Left lung (tissue), 4 donors: ENCODE measurements at regions not wholly inside any gene's neighbourhood (a gene's known extent, or its start where the extent isn't known, plus 50 kb on each side); places are given as distances from the start of the nearest gene placed in this dataset.
A peak's percentile ranks its signal among the peaks of the same experiment; 100 is the strongest.

Experiments
- ATAC-seq: fragments of 200-7000 bp; cut with Tn5 transposase; one replicate; pipeline ENCODE4 v1.9.1; 2020; ENCODE audit warnings: moderate library complexity
- DNase-seq, 4 donors: peaks; one replicate each; pipeline ENCODE4 v3.0.0-alpha.2; 2013 to 2020
- H3K27ac ChIP-seq, 2 donors: fragments of 200-600 bp; sonication (generic) in 1 of 2; one replicate each; pipeline versions ENCODE4 v1.5.0 to v1.8.0; 2020 to 2021
- H3K27me3 ChIP-seq, 2 donors: fragments of 200-600 bp; sonication (generic) in 1 of 2; one replicate each; pipeline versions ENCODE4 v1.5.0 to v1.8.0; 2020 to 2021
- H3K36me3 ChIP-seq, 2 donors: fragments of 200-600 bp; sonication (generic) in 1 of 2; one replicate each; pipeline versions ENCODE4 v1.5.0 to v1.8.0; 2020 to 2021
- H3K4me1 ChIP-seq, 2 donors: fragments of 200-600 bp; one replicate each; pipeline ENCODE4 v1.8.0; 2021
- H3K4me3 ChIP-seq, 2 donors: fragments of 200-600 bp; sonication (generic) in 1 of 2; one replicate each; pipeline versions ENCODE4 v1.5.0 to v1.8.0; 2020 to 2021; ENCODE audit warnings: mild to moderate bottlenecking in 1 of 2
- H3K9me3 ChIP-seq, 2 donors: fragments of 200-600 bp; sonication (generic) in 1 of 2; one replicate each; pipeline versions ENCODE4 v1.5.0 to v1.8.0; 2020 to 2021
- CTCF ChIP-seq, 2 donors: fragments of 200-600 bp; sonication (generic) in 1 of 2; IDR thresholded peaks; one replicate each; pipeline versions ENCODE4 v1.5.0 to v1.8.0; 2021; ENCODE audit warnings: antibody characterized with exemption in 2 of 2
- intact Hi-C, 2 donors: fragments of 100-400 bp; cut with DNase I; formaldehyde crosslinking; loops; one replicate each; pipeline versions ENCODE4 v1.11.2 to v1.14.2; 2022
- donor health status: DM: no; HTN: yes; CAD: no.
- donor health status: DM: no; HTN: no; CAD: no.

GRCh38 chrX:80316526-80316925 lies 103.7 kb upstream of the TENT5D start:
- Histone ChIP-seq H3K4me1 (no peaks in the 10 kb centered on the region), H3K27me3 (no peaks in the 10 kb centered on the region)
- ATAC-seq, result no peak

GRCh38 chrX:80317646-80318045 lies 102.6 kb upstream of the TENT5D start:
- no peak overlapping the region for H3K27ac ChIP-seq
- no peak overlapping the region for H3K4me3 ChIP-seq
- ATAC-seq (no peak), DNase-seq (no peak)
- H3K36me3 ChIP-seq, result no peaks in the 10 kb centered on the region
- H3K4me1 ChIP-seq, result no peaks in the 10 kb centered on the region
- H3K9me3 ChIP-seq, result peaks cover 0 to 4% of the 10 kb centered on the region in 2 donors
- intact Hi-C loops, result no loop called here
- no peaks in the 10 kb centered on the region for H3K27me3 ChIP-seq
- TF ChIP-seq CTCF (IDR thresholded peaks at IDR 0.05), result no peak

More at GRCh38 chrX:80316526-80316925, 103.7 kb upstream of the TENT5D start:
- DNase-seq, result no peak
- Histone ChIP-seq H3K4me3 (no peak overlapping the region), H3K27ac (no peak overlapping the region), H3K9me3 (peaks cover 0 to 4% of the 10 kb centered on the region in 2 donors), H3K36me3 (no peaks in the 10 kb centered on the region)
- intact Hi-C loops, result no loop called here
- no peak for TF ChIP-seq CTCF (IDR thresholded peaks at IDR 0.05)

GRCh38 chrX:80331285-80331684 lies 89.0 kb upstream of the TENT5D start:
- intact Hi-C loops, result no loop called here
- TF ChIP-seq CTCF (IDR thresholded peaks at IDR 0.05), result no peak

GRCh38 chrX:80334583-80334982 lies 85.7 kb upstream of the TENT5D start:
- Histone ChIP-seq H3K4me3 (peak overlapping the region; percentile 8 to 31), H3K36me3 (no peaks in the 10 kb centered on the region), H3K4me1 (no peaks in the 10 kb centered on the region), H3K9me3 (no peaks in the 10 kb centered on the region), H3K27ac (no peak overlapping the region), H3K27me3 (no peaks in the 10 kb centered on the region)
- TF ChIP-seq CTCF (IDR thresholded peaks at IDR 0.05), result no peak
- DNase-seq (no peak), ATAC-seq (peak; percentile 49)
- intact Hi-C loops, result no loop called here

More at GRCh38 chrX:80331285-80331684, 89.0 kb upstream of the TENT5D start:
- Histone ChIP-seq H3K27me3 (no peaks in the 10 kb centered on the region), H3K9me3 (no peaks in the 10 kb centered on the region), H3K27ac (no peak overlapping the region), H3K4me3 (no peak overlapping the region), H3K36me3 (no peaks in the 10 kb centered on the region), H3K4me1 (no peaks in the 10 kb centered on the region)
- ATAC-seq (no peak), DNase-seq (no peak)

- no peaks in the 10 kb centered on the region for H3K27me3 ChIP-seq
- ATAC-seq, result peak; percentile 97
- intact Hi-C loops, result no loop called here
- peak in 3 of 4 donors; percentile 19 to 79 (median 39) for DNase-seq
- no peaks in the 10 kb centered on the region for H3K36me3 ChIP-seq
- TF ChIP-seq CTCF (IDR thresholded peaks at IDR 0.05), result no peak
- no peaks in the 10 kb centered on the region for H3K9me3 ChIP-seq
- no peaks in the 10 kb centered on the region for H3K4me1 ChIP-seq
- H3K27ac ChIP-seq, result no peak overlapping the region
- peak overlapping the region; percentile 8 to 31 for H3K4me3 ChIP-seq
These were observed 85.0 kb upstream of the TENT5D start for GRCh38 chrX:80335062-80335830.
